ENCODE measurements at regions not wholly inside any gene's neighbourhood (a gene's known extent, or its start where the extent isn't known, plus 50 kb on each side); places are given as distances from the start of the nearest gene placed in this dataset.
A peak's percentile ranks its signal among the peaks of the same experiment; 100 is the strongest.
"Not testable (repeated sequence)": the region's sequence is repeated elsewhere in the genome, so short reads cannot be mapped to it uniquely, and the experiment has no call there.

GRCh38 chr7:34406848-34407530 is 251.0 kb upstream of the NPSR1 start:
- DNase-seq = peak; percentile 10

- DNase-seq = no peak
Observed at GRCh38 chr7:34407586-34407985, 250.4 kb upstream of the NPSR1 start.

- DNase-seq = no peak
Observed at GRCh38 chr7:34417781-34418180, 240.2 kb upstream of the NPSR1 start.

GRCh38 chr7:34421526-34421925 is 236.5 kb upstream of the NPSR1 start:
- no peak for DNase-seq

GRCh38 chr7:34425194-34425593 is 232.8 kb upstream of the NPSR1 start:
- DNase-seq = no peak

GRCh38 chr7:34425631-34426384 is 232.2 kb upstream of the NPSR1 start:
- no peak for DNase-seq

- peak; percentile 60 for DNase-seq
Observed at GRCh38 chr7:34430456-34430855, 227.6 kb upstream of the NPSR1 start.

- no peak for DNase-seq
Observed at GRCh38 chr7:34438436-34438835, 219.6 kb upstream of the NPSR1 start.

GRCh38 chr7:34445653-34446052 is 212.4 kb upstream of the NPSR1 start:
- DNase-seq = no peak

GRCh38 chr7:34448531-34448930 is 209.5 kb upstream of the NPSR1 start:
- not testable (repeated sequence) for DNase-seq

GRCh38 chr7:34449765-34450164 is 208.3 kb upstream of the NPSR1 start:
- no peak for DNase-seq

- no peak for DNase-seq
Observed at GRCh38 chr7:34451183-34451582, 206.8 kb upstream of the NPSR1 start.

GRCh38 chr7:34451923-34452322 is 206.1 kb upstream of the NPSR1 start:
- no peak for DNase-seq

- no peak for DNase-seq
Observed at GRCh38 chr7:34452363-34452762, 205.7 kb upstream of the NPSR1 start.

- DNase-seq = no peak
Observed at GRCh38 chr7:34453150-34453549, 204.9 kb upstream of the NPSR1 start.

- no peak for DNase-seq
Observed at GRCh38 chr7:34454381-34454780, 203.6 kb upstream of the NPSR1 start.

GRCh38 chr7:34457329-34457728 is 200.7 kb upstream of the NPSR1 start:
- no peak for DNase-seq

GRCh38 chr7:34463830-34464229 is 194.2 kb upstream of the NPSR1 start:
- DNase-seq = no peak

GRCh38 chr7:34471844-34472243 is 186.2 kb upstream of the NPSR1 start:
- DNase-seq = no peak

GRCh38 chr7:34486371-34486770 is 171.6 kb upstream of the NPSR1 start:
- DNase-seq = no peak

GRCh38 chr7:34487391-34488115 is 170.5 kb upstream of the NPSR1 start:
- peak; percentile 42 for DNase-seq

GRCh38 chr7:34488766-34489165 is 169.3 kb upstream of the NPSR1 start:
- peak; percentile 41 for DNase-seq

GRCh38 chr7:34491899-34492298 is 166.1 kb upstream of the NPSR1 start:
- no peak for DNase-seq

- DNase-seq = no peak
Observed at GRCh38 chr7:34493752-34494151, 164.3 kb upstream of the NPSR1 start.
